ENCODE measurements at regions not wholly inside any gene's neighbourhood (a gene's known extent, or its start where the extent isn't known, plus 50 kb on each side); places are given as distances from the start of the nearest gene placed in this dataset.

DNA sequence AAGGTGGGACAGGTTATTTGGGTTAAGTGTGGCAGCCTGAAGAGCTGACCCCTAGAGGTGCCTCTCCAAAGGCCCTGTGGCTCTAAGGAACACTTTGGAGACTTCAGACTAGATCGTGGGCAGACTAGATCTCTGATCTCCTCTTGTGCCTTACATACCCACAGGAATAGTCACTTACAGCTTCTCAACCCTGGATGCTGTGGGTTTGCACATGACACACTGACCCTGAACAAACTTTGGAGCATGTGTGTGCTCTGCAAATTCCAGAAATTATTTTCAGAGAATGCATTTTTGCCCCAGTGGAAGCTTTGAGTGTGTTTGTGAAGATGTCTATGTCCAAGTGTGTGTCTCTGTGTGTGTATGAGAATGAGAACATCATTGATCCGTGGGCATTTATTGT lies 119.6 kb downstream of the EMX2 start:
- no peak for DNase-seq
- H3K27ac Mint-ChIP-seq: no peak overlapping the region

DNA sequence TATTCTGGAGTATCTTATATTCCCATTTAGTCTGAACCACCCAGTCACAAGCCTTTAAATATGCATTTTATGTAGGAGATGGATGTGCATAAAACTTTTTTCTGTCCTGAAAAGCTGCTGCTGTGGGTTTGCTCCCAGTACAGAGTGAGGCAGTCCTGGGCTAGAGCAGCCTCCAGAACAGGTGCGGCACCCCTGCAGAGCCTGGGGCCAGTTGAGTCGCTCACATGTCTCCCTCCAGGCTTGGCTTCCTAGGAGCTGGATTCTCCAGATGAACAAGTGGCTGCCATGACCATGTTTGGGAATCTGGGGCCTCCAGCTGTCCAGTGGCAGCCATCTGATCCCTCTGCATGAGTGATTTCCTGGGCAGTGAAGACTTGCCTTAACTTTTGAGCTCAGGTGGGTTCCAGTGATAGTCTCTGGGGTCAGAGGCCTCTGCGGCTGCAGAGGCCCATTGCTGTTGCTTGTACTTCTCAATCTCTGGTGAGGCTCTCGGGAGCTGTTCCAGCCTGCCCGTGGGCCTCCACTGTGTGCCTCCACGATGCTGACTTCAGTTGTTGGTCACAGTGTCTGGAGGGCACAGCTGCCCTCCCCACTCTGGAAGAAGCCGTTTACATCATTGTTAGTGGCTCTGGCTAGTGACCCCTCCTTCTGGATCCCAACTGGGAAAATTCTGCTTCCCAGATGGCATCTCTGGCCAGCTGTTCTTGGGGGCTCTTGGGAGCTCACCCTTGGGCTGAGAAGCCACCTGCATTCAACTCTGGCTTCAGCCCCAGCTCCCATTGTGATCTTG lies 120.4 kb downstream of the EMX2 start:
- Histone ChIP-seq H3K27me3 (ENCODE audit: control insufficient read depth in 2 of 2, insufficient read depth in 2 of 2, low read length in 2 of 2) (no peaks in the 10 kb centered on the region), H3K79me2 (ENCODE audit: insufficient read depth, low read length) (no peaks in the 10 kb centered on the region), H3K4me2 (replicated peaks; ENCODE audit: extremely low read depth, low read length, poor library complexity, severe bottlenecking) (no peak overlapping the region), H2AFZ (ENCODE audit: insufficient read depth, low read depth, low read length, poor library complexity, severe bottlenecking) (no peak overlapping the region), H3K9me3 (replicated peaks in 1 of 2; ENCODE audit: control insufficient read depth in 1 of 2, insufficient read depth in 1 of 2, low read length in 2 of 2) (no peaks in the 10 kb centered on the region), H4K20me1 (ENCODE audit: insufficient read depth, low read length) (no peaks in the 10 kb centered on the region), H3K4me1 (ENCODE audit: control insufficient read depth in 1 of 2, insufficient read depth in 2 of 2, low read length in 2 of 2) (no peaks in the 10 kb centered on the region), H3K27ac (ENCODE audit: low read depth in 1 of 2, low read length in 2 of 2) (no peak overlapping the region), H3K4me3 (replicated peaks in 1 of 3; ENCODE audit: low read depth in 2 of 3, low read length in 3 of 3) (no peak overlapping the region), H3K36me3 (replicated peaks in 1 of 2; ENCODE audit: control insufficient read depth in 1 of 2, insufficient read depth in 2 of 2, low read length in 2 of 2) (no peaks in the 10 kb centered on the region), H3K9ac (ENCODE audit: insufficient read depth, low read length, poor library complexity, severe bottlenecking) (no peak overlapping the region)
- TF ChIP-seq, protein P1, sequence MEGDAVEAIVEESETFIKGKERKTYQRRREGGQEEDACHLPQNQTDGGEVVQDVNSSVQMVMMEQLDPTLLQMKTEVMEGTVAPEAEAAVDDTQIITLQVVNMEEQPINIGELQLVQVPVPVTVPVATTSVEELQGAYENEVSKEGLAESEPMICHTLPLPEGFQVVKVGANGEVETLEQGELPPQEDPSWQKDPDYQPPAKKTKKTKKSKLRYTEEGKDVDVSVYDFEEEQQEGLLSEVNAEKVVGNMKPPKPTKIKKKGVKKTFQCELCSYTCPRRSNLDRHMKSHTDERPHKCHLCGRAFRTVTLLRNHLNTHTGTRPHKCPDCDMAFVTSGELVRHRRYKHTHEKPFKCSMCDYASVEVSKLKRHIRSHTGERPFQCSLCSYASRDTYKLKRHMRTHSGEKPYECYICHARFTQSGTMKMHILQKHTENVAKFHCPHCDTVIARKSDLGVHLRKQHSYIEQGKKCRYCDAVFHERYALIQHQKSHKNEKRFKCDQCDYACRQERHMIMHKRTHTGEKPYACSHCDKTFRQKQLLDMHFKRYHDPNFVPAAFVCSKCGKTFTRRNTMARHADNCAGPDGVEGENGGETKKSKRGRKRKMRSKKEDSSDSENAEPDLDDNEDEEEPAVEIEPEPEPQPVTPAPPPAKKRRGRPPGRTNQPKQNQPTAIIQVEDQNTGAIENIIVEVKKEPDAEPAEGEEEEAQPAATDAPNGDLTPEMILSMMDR (IDR thresholded peaks at IDR 0.05): no peak
- Mint-ChIP-seq H3K27me3 (ENCODE audit: low read depth in 3 of 3) (peaks cover 0 to 2% (median 2%) of the 10 kb centered on the region in 3 donors), H3K9me3 (no peaks in the 10 kb centered on the region), H3K36me3 (no peaks in the 10 kb centered on the region), H3K27ac (peak overlapping the region in 1 of 7 donors; percentile 11), H3K4me1 (no peaks in the 10 kb centered on the region), H3K4me3 (no peak overlapping the region)
- intact Hi-C loops (cut with micrococcal nuclease): no loop called here
- 87% methylated on average over 7 of the region's 7 CpGs for WGBS (ENCODE audit: insufficient coverage)
- no peak for DNase-seq

More for the DNA sequence above, 119.6 kb downstream of the EMX2 start:
- no peaks in the 10 kb centered on the region for H3K4me1 ChIP-seq (ENCODE audit: control insufficient read depth in 1 of 2, insufficient read depth in 2 of 2, low read length in 2 of 2)
- no peaks in the 10 kb centered on the region for H3K79me2 ChIP-seq (ENCODE audit: insufficient read depth, low read length)
- peaks cover under 1 to 3% (median 2%) of the 10 kb centered on the region in 3 donors for H3K27me3 Mint-ChIP-seq (ENCODE audit: low read depth in 3 of 3)
- no peaks in the 10 kb centered on the region for H3K36me3 Mint-ChIP-seq
- no peaks in the 10 kb centered on the region for H3K36me3 ChIP-seq (replicated peaks in 1 of 2; ENCODE audit: control insufficient read depth in 1 of 2, insufficient read depth in 2 of 2, low read length in 2 of 2)
- H2AFZ ChIP-seq (ENCODE audit: insufficient read depth, low read depth, low read length, poor library complexity, severe bottlenecking): no peak overlapping the region
- no peaks in the 10 kb centered on the region for H3K27me3 ChIP-seq (ENCODE audit: control insufficient read depth in 2 of 2, insufficient read depth in 2 of 2, low read length in 2 of 2)
- H3K4me3 ChIP-seq (replicated peaks in 1 of 3; ENCODE audit: low read depth in 2 of 3, low read length in 3 of 3): no peak overlapping the region
- H3K27ac ChIP-seq (ENCODE audit: low read depth in 1 of 2, low read length in 2 of 2): no peak overlapping the region
- H4K20me1 ChIP-seq (ENCODE audit: insufficient read depth, low read length): no peaks in the 10 kb centered on the region
- no peak overlapping the region for H3K4me2 ChIP-seq (replicated peaks; ENCODE audit: extremely low read depth, low read length, poor library complexity, severe bottlenecking)
- TF ChIP-seq, protein P1 (IDR thresholded peaks at IDR 0.05): no peak
- WGBS (ENCODE audit: insufficient coverage): 81% methylated on average over 2 of the region's 2 CpGs
- H3K4me1 Mint-ChIP-seq: no peaks in the 10 kb centered on the region
- H3K9me3 ChIP-seq (replicated peaks in 1 of 2; ENCODE audit: control insufficient read depth in 1 of 2, insufficient read depth in 1 of 2, low read length in 2 of 2): no peaks in the 10 kb centered on the region
- no peak overlapping the region for H3K4me3 Mint-ChIP-seq
- no peak overlapping the region for H3K9ac ChIP-seq (ENCODE audit: insufficient read depth, low read length, poor library complexity, severe bottlenecking)
- intact Hi-C loops (cut with micrococcal nuclease): no loop called here
- H3K9me3 Mint-ChIP-seq: no peaks in the 10 kb centered on the region

Measured in CD14-positive monocyte (primary cell).